ENCODE measurements at regions not wholly inside any gene's neighbourhood (a gene's known extent, or its start where the extent isn't known, plus 50 kb on each side); places are given as distances from the start of the nearest gene placed in this dataset.

DNA sequence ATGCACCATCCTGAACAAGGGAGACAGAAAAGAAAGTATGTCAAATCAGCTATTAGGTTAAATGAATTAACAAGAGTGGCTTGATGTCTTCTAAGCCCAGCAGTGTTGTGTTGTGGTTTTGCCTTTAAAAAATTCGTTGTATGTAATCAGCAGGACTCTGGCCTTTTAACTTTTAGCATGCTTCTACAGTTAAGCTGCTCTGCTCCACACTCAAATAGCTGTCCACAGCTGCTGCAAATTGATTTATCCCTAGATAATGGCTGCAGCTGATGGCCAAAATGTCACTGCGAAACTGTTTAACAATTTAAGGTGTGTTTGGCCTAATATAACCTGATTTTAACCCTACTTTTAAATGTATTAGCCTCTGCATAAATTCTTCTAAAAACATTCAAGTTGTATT lies 85.8 kb downstream of the CXXC4 start:
- Histone ChIP-seq H3K27me3 (ENCODE audit: insufficient read depth) (no peaks in the 10 kb centered on the region), H3K4me1 (ENCODE audit: insufficient read depth) (no peaks in the 10 kb centered on the region), H3K4me3 (no peak overlapping the region), H3K9me2 (ENCODE audit: insufficient read depth) (no peaks in the 10 kb centered on the region), H3K36me3 (ENCODE audit: insufficient read depth) (no peaks in the 10 kb centered on the region), H3K4me2 (no peak overlapping the region), H4K20me1 (replicated peaks; ENCODE audit: insufficient read depth) (no peaks in the 10 kb centered on the region), H3K27ac (ENCODE audit: low read depth) (no peak overlapping the region), H3K79me2 (replicated peaks; ENCODE audit: insufficient read depth) (no peaks in the 10 kb centered on the region), H3F3A (replicated peaks; ENCODE audit: low read depth) (no peaks in the 10 kb centered on the region), H2AFZ (no peak overlapping the region)
- TF ChIP-seq, protein P1, sequence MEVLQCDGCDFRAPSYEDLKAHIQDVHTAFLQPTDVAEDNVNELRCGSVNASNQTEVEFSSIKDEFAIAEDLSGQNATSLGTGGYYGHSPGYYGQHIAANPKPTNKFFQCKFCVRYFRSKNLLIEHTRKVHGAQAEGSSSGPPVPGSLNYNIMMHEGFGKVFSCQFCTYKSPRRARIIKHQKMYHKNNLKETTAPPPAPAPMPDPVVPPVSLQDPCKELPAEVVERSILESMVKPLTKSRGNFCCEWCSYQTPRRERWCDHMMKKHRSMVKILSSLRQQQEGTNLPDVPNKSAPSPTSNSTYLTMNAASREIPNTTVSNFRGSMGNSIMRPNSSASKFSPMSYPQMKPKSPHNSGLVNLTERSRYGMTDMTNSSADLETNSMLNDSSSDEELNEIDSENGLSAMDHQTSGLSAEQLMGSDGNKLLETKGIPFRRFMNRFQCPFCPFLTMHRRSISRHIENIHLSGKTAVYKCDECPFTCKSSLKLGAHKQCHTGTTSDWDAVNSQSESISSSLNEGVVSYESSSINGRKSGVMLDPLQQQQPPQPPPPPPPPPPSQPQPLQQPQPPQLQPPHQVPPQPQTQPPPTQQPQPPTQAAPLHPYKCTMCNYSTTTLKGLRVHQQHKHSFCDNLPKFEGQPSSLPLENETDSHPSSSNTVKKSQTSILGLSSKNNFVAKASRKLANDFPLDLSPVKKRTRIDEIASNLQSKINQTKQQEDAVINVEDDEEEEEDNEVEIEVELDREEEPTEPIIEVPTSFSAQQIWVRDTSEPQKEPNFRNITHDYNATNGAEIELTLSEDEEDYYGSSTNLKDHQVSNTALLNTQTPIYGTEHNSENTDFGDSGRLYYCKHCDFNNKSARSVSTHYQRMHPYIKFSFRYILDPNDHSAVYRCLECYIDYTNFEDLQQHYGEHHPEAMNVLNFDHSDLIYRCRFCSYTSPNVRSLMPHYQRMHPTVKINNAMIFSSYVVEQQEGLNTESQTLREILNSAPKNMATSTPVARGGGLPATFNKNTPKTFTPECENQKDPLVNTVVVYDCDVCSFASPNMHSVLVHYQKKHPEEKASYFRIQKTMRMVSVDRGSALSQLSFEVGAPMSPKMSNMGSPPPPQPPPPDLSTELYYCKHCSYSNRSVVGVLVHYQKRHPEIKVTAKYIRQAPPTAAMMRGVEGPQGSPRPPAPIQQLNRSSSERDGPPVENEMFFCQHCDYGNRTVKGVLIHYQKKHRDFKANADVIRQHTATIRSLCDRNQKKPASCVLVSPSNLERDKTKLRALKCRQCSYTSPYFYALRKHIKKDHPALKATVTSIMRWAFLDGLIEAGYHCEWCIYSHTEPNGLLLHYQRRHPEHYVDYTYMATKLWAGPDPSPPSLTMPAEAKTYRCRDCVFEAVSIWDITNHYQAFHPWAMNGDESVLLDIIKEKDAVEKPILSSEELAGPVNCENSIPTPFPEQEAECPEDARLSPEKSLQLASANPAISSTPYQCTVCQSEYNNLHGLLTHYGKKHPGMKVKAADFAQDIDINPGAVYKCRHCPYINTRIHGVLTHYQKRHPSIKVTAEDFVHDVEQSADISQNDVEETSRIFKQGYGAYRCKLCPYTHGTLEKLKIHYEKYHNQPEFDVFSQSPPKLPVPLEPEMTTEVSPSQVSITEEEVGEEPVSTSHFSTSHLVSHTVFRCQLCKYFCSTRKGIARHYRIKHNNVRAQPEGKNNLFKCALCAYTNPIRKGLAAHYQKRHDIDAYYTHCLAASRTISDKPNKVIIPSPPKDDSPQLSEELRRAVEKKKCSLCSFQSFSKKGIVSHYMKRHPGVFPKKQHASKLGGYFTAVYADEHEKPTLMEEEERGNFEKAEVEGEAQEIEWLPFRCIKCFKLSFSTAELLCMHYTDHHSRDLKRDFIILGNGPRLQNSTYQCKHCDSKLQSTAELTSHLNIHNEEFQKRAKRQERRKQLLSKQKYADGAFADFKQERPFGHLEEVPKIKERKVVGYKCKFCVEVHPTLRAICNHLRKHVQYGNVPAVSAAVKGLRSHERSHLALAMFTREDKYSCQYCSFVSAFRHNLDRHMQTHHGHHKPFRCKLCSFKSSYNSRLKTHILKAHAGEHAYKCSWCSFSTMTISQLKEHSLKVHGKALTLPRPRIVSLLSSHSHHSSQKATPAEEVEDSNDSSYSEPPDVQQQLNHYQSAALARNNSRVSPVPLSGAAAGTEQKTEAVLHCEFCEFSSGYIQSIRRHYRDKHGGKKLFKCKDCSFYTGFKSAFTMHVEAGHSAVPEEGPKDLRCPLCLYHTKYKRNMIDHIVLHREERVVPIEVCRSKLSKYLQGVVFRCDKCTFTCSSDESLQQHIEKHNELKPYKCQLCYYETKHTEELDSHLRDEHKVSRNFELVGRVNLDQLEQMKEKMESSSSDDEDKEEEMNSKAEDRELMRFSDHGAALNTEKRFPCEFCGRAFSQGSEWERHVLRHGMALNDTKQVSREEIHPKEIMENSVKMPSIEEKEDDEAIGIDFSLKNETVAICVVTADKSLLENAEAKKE (CRISPR knock-in tag; IDR thresholded peaks at IDR 0.05), result no peak
- no peak for TF ChIP-seq ZNF114 (CRISPR knock-in tag; IDR thresholded peaks at IDR 0.05)
- no peak for TF ChIP-seq EZH2 (IDR thresholded peaks at IDR 0.05; ENCODE audit: low read depth, unreplicated experiment)
- TF ChIP-seq CREB1 (CRISPR knock-in tag; IDR thresholded peaks at IDR 0.05; ENCODE audit: low read depth), result no peak
- no peak for TF ChIP-seq EZH2phosphoT487 (IDR thresholded peaks at IDR 0.05; ENCODE audit: unreplicated experiment)
- TF ChIP-seq POLR2AphosphoS5 (IDR thresholded peaks at IDR 0.05; ENCODE audit: low read depth), result no peak
- TF ChIP-seq NANOG (IDR thresholded peaks at IDR 0.05; ENCODE audit: borderline replicate concordance), result no peak
- TF ChIP-seq, protein P2, sequence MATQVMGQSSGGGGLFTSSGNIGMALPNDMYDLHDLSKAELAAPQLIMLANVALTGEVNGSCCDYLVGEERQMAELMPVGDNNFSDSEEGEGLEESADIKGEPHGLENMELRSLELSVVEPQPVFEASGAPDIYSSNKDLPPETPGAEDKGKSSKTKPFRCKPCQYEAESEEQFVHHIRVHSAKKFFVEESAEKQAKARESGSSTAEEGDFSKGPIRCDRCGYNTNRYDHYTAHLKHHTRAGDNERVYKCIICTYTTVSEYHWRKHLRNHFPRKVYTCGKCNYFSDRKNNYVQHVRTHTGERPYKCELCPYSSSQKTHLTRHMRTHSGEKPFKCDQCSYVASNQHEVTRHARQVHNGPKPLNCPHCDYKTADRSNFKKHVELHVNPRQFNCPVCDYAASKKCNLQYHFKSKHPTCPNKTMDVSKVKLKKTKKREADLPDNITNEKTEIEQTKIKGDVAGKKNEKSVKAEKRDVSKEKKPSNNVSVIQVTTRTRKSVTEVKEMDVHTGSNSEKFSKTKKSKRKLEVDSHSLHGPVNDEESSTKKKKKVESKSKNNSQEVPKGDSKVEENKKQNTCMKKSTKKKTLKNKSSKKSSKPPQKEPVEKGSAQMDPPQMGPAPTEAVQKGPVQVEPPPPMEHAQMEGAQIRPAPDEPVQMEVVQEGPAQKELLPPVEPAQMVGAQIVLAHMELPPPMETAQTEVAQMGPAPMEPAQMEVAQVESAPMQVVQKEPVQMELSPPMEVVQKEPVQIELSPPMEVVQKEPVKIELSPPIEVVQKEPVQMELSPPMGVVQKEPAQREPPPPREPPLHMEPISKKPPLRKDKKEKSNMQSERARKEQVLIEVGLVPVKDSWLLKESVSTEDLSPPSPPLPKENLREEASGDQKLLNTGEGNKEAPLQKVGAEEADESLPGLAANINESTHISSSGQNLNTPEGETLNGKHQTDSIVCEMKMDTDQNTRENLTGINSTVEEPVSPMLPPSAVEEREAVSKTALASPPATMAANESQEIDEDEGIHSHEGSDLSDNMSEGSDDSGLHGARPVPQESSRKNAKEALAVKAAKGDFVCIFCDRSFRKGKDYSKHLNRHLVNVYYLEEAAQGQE (IDR thresholded peaks at IDR 0.05; ENCODE audit: unreplicated experiment), result no peak
- no peaks in the 10 kb centered on the region for H3K36me3 Mint-ChIP-seq (ENCODE audit: low read depth)
- ATAC-seq, result no peak
- H3K27me3 Mint-ChIP-seq (ENCODE audit: insufficient read depth, low read depth, poor library complexity), result no peaks in the 10 kb centered on the region
- H3K4me1 Mint-ChIP-seq, result no peaks in the 10 kb centered on the region
- H3K4me3 Mint-ChIP-seq, result no peak overlapping the region
- no peak overlapping the region for H3K27ac Mint-ChIP-seq
- no peak for DNase-seq (ENCODE audit: low spot score)
- no peaks in the 10 kb centered on the region for H3K9me3 Mint-ChIP-seq

Measured in GM23338 (cell line).